Stimulated activated CD8-positive, alpha-beta memory T cell treated with anti-CD3 and anti-CD28 coated beads, Interleukin-7, amount 100 ng/mL, for 48 hours (primary cell): ENCODE measurements at regions not wholly inside any gene's neighbourhood (a gene's known extent, or its start where the extent isn't known, plus 50 kb on each side); places are given as distances from the start of the nearest gene placed in this dataset.

Source experiments
- DNase-seq, 2 donors: peaks; one replicate each; pipeline ENCODE4 v3.0.0-alpha.2; 2020; ENCODE audit warnings: low read depth in 1 of 2; ENCODE audit errors: extremely low read depth in 1 of 2

DNA sequence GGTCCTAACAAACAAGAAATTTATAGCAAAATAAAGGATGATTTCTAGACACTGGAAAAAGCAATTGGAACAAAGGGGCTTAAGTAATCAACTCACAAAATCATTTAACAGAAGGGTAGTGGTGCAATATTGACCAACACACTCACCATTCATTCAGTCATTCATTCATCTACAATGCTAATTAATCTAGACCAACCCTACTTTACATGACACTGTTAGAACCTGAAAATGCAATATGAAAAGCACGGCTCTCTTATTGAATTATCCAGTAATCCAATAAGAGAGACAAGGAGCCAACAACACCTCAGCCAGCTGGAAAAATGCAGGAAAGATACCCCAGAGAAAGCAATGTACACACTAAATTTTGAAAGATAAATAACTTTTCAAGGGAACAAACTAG, 310.8 kb upstream of the NR5A2 start:
- DNase-seq, result no peak

DNA sequence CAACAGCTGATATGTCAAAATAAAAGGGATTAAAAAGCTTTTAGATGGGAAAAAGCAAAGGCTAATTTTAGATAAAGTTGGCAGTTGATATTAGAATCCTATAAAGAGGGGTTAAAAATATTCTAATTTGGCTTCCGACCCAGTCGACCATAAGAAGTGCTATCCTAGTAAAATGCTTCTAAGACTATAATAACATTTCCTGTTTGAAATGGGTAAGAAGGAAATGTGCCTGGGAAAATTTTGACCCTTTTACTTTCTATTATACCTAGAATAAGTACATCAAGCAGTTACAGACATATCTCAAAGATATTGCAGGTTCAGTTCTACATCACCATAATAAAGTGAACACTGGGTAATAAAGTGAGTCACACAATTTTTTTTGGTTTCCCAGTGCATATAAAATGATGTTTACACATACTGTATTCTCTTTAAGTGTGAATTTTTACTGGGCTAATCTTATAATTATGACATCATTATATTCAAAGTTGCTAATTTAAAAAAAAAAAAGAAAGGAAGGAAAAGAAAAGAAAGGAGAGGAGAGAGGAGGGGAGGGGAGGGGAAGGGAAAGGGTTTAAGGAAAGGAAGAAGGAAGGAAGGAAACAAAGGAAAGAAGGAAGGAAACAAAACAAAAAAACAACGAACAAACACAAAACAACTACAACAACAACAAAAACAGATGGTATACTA, 308.2 kb upstream of the NR5A2 start:
- DNase-seq, result no peak

- DNase-seq, result no peak
These were observed 307.0 kb upstream of the NR5A2 start for GRCh38 chr1:199720496-199720895.

DNA sequence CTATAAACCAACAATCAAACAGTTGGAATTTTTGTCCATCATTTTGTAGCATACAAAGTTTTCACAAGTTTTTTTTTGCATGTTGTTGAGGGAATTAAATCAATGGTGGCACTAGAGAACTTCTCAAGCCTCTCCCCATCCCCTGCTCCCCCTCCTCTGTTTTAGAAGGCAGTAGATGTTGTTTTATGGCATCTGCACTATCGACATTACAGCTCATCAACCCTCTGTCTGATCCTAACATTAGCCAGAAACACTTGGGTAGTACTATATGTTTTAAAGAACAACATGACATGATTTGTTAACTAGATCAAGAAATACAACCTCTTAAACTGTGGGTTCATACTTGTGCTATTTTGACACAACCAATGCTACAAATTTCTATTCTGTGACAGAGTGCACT, 306.5 kb upstream of the NR5A2 start:
- DNase-seq, result no peak

GRCh38 chr1:199723250-199723956, 304.1 kb upstream of the NR5A2 start:
- no peak for DNase-seq

DNA sequence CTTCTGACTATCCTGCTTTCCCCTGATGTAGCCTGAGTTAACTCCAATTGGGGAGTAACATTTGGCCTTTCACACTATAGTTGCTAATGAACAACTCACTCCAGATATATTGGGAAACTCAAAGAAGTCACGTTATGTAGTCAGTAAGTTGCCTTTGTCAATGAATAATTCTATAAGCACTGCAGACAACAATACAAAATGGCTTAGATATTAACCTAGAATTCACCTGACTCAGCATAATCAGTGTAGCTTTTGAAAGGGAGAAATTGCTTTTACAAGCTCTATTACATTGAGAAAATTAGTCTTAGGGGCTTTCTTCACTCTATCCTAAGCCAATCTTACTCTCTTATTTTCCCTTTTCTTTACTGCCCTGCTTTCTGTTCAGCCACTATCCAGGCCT, 303.5 kb upstream of the NR5A2 start:
- no peak for DNase-seq

DNA sequence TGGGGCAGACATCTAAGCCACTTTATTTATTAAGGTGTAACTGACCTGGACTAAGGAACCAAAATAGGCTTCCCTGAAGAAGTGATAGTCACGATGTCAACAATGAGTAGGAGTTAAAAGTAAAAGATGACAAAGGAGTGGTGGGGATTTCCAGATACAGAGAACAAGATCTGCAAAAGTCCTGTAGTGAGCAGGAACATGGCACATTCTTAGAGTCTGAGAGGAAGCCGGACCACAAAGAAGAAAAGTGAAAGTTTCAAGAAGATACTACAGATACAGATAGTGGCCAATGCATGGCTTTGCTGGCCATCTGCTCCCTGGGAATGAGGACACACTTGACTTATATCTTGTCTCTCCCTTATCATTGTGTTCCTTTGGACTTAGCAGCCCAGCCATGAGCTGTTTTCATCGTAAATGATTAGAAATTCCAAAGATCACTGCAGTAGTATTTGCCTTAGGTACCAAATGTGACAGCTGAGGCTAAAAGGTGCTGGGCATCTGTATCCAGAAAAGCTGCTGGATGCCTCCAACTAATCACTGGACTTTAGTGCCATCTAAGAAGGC, 302.4 kb upstream of the NR5A2 start:
- no peak for DNase-seq

DNA sequence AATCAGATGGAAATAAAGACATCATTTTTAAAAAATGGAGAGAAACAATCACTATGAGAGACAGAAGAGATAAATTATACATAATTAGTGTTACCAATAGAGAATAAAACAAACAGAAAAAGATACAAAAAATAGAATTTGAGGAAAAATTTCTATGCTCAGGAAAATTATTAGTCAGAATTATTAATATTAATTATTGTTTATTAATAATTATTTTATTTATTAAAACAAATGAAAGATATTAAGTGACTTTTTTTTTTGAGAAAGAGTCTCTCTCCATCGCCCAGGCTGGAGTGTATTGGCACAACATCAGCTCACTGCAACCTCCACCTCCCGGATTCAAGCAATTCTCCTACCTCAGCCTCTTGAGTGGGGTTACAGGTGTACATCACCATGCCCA, 299.8 kb upstream of the NR5A2 start:
- DNase-seq, result no peak

- no peak for DNase-seq
These were observed 299.2 kb upstream of the NR5A2 start for GRCh38 chr1:199728345-199728744.

DNA sequence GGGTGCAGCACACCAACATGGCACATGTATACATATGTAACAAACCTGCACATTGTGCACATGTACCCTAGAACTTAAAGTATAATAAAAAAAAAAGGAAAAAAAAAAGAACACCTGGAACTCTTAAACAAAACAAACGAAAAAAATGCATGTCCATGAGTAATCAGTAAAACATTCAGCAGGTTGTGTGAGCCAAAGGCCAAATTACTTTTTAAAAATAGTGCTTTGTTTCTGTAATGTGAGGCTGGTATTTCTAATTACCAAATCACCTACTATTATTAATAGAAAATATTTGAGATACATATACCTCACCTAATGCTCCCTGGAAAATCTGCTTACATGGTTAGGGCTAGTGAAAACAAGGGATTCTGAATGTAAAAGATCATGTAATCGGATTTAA, 294.4 kb upstream of the NR5A2 start:
- DNase-seq, result no peak

GRCh38 chr1:199734186-199734585, 293.3 kb upstream of the NR5A2 start:
- DNase-seq, result no peak

DNA sequence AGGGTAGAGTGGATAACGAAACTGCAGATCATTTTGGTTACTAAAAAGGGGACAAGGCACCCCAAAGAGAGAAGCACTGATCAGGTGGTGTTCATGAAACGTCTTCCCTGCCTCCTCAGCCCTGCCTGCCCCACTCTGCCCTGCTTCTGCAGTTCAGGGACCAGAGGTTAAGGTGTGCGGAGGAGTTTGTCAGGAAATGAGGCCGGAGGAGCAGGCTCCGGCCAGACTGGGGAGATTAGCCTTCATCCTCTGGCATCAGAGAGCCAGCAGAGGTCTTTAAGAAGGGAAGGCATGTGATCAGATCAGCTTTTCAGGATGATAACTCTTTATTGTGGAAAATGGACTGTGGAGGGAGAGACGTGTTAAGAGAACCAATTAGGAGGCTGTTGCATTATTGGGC, 291.9 kb upstream of the NR5A2 start:
- DNase-seq, result no peak

GRCh38 chr1:199736646-199737045, 290.9 kb upstream of the NR5A2 start:
- no peak for DNase-seq

DNA sequence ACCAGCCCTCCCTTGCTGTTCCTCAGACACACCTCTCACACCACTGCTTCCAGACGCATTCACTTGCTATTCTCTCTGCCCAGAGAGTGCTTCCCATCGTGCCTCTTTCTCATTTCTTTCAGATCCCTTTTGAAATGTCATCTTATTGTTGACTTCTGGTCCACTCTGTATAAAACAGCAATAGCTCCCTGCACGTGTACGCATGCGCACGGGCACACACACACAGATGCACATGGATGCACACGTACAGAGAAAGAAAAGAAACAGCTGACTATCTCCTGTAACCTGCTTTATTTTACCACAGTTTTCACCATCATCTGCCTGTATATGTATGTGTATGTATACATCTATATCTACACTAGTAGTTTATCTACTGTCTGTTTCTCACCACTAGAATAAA, 285.9 kb upstream of the NR5A2 start:
- no peak for DNase-seq

DNA sequence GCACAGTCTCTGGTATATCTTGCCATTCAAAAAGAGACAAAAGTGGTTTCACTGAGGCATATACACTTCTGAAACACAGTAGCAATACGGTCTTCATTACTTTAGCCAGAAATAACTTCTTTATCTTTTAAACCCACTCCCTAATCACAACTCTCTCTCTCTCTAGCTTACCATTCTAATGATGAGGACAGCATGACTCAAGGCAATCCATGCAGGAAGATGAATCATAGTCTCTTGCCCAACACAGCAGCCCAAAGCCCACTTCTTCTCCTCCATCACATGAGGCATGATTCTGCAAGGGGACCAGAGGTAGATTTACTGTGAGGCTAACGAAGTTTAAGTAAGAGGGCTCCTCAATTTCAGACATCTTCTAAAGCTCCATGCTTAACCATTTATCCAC, 285.0 kb upstream of the NR5A2 start:
- no peak for DNase-seq

GRCh38 chr1:199743227-199743626, 284.3 kb upstream of the NR5A2 start:
- DNase-seq, result no peak

DNA sequence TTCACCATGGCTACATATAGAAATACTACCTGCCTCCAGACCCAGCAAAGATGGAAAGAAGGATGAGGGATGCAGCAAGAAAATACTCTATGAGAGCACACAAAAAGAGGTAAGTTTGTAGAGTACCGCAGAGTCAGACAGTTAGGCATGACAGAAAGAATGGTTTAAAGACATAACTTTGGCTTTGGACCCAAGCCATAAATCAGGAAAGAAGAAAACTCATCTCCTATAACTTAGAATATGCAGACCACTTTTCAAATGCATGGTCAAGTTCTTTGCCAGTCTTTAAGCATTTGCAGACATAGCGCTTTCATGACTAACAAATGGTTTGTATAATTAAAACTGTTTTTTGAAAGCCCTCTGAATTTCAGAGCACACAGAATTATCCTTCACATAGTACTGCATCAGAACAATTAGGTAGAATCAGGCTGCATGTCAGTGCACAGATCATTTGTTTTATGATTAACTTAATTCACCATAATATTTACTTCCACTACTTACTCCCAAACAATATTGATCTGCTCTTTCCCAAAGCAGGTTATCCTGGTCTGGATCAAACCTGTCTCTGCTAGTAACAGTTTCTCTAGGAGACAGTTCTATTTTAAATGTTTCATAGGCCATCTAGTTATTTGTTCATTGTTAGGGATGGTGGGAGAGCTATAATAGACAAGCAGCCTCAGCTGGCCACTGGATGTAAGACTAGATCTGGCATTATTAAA, 280.7 kb upstream of the NR5A2 start:
- DNase-seq, result no peak

GRCh38 chr1:199747984-199748383, 279.5 kb upstream of the NR5A2 start:
- DNase-seq, result no peak

DNA sequence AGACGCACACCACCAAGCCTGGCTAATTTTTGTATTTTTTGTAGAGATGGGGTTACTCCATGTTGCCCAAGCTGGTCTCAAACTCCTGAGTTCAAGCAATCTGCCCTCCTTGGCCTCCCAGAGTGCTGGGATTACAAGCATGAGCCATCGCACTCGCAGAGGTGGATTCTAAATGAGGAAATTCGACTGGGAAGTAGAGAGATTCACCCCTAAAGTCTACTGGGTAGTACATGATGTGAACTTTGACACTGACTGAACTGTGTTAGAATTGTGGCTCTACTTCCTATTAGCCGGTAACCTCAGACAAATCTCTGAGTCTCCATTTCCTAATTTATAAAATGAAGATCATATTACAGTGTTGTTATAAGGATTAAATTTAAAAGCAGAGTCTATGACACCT, 276.0 kb upstream of the NR5A2 start:
- DNase-seq, result no peak

DNA sequence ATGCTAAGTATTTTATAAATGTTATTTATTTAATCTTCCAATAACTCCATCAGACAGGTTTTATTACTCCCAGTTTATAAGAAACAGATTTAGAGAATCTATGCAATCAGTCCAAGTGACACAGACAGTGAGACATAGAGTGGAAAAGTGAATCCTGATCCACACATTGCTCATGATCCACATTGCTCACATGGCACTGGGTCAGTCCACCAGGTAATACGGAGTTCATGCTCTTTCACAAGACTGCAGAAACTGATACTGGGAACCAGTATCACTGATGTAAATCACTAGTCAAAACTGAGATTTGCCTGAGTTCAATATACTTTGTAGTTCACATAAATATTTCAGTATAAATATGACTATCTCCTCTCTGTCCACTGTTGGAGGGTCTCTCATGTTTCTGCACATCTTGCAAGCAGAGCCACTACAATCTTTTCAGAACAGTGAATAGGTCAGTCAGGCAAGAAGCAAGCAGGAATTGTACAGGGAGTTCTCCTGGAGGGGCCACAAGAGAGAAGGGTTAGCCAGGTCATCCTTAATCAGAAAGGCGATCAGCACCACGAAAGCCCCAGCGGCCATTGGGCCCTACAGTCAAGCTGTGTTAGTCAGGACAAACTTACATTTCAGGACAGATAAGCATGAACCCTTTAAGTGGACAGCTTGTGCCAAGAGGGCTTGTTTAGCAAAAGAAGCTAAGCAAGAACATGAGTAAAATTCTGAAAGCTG, 275.4 kb upstream of the NR5A2 start:
- no peak for DNase-seq

DNA sequence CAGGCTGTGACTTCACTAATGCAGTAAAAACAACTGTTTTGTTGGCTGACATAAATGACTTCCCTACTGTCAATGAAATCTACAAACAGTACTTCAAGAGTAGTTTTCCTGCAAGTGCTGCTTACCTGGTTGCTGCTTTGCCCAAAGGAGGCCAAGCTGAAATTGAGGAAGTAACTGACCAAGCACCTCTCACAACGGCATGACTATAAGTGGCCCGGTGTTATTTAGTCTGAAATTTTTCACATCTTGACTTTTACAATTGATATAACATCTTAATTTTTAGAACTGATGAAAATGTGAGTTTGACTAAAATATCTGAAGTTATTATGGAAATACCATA, 274.9 kb upstream of the NR5A2 start:
- no peak for DNase-seq
